ENCODE measurements at regions not wholly inside any gene's neighbourhood (a gene's known extent, or its start where the extent isn't known, plus 50 kb on each side); places are given as distances from the start of the nearest gene placed in this dataset.
A peak's percentile ranks its signal among the peaks of the same experiment; 100 is the strongest.

- Histone ChIP-seq H3K27me3 (ENCODE audit: control insufficient read depth in 2 of 2, insufficient read depth in 2 of 2, low read length in 2 of 2) (no peaks in the 10 kb centered on the region), H3K36me3 (replicated peaks in 1 of 2; ENCODE audit: control insufficient read depth in 1 of 2, insufficient read depth in 2 of 2, low read length in 2 of 2) (no peaks in the 10 kb centered on the region), H3K9me3 (replicated peaks in 1 of 2; ENCODE audit: control insufficient read depth in 1 of 2, insufficient read depth in 1 of 2, low read length in 2 of 2) (no peaks in the 10 kb centered on the region), H3K4me2 (replicated peaks; ENCODE audit: extremely low read depth, low read length, poor library complexity, severe bottlenecking) (no peak overlapping the region), H3K9ac (ENCODE audit: insufficient read depth, low read length, poor library complexity, severe bottlenecking) (no peak overlapping the region), H3K79me2 (ENCODE audit: insufficient read depth, low read length) (no peaks in the 10 kb centered on the region), H2AFZ (ENCODE audit: insufficient read depth, low read depth, low read length, poor library complexity, severe bottlenecking) (no peak overlapping the region), H3K4me1 (ENCODE audit: control insufficient read depth in 1 of 2, insufficient read depth in 2 of 2, low read length in 2 of 2) (peaks cover 39 to 41% of the 10 kb centered on the region in 2 donors), H3K4me3 (replicated peaks in 1 of 3; ENCODE audit: low read depth in 2 of 3, low read length in 3 of 3) (no peak overlapping the region), H4K20me1 (ENCODE audit: insufficient read depth, low read length) (no peaks in the 10 kb centered on the region), H3K27ac (ENCODE audit: low read depth in 1 of 2, low read length in 2 of 2) (no peak overlapping the region)
- intact Hi-C loops (cut with micrococcal nuclease), result no loop called here
- no peak overlapping the region for H3K27ac Mint-ChIP-seq
- TF ChIP-seq CTCF (IDR thresholded peaks at IDR 0.05), result no peak
- peaks cover 0 to 2% (median 0%) of the 10 kb centered on the region in 3 donors for H3K27me3 Mint-ChIP-seq (ENCODE audit: low read depth in 3 of 3)
- H3K36me3 Mint-ChIP-seq, result no peaks in the 10 kb centered on the region
- peaks cover 0 to 3% (median 0%) of the 10 kb centered on the region in 7 donors for H3K9me3 Mint-ChIP-seq
- peaks cover 44% of the 10 kb centered on the region for H3K4me1 Mint-ChIP-seq
- DNase-seq, result no peak
- no peak overlapping the region for H3K4me3 Mint-ChIP-seq
Measured at GRCh38 chr10:28363376-28363775, 60.5 kb upstream of the MPP7 start.

- 55% methylated on average over 2 of the region's 2 CpGs for WGBS (ENCODE audit: insufficient coverage)
- Mint-ChIP-seq H3K4me1 (peaks cover 52% of the 10 kb centered on the region), H3K4me3 (no peak overlapping the region), H3K27ac (peak overlapping the region in 6 of 7 donors; percentile 45 to 95 (median 88)), H3K27me3 (ENCODE audit: low read depth in 3 of 3) (peaks cover 0 to 2% (median 0%) of the 10 kb centered on the region in 3 donors), H3K36me3 (no peaks in the 10 kb centered on the region), H3K9me3 (peaks cover 0 to 2% (median 0%) of the 10 kb centered on the region in 7 donors)
- Histone ChIP-seq H3K27ac (ENCODE audit: low read depth in 1 of 2, low read length in 2 of 2) (peak overlapping the region in 1 of 2 donors; percentile 95), H3K4me2 (replicated peaks; ENCODE audit: extremely low read depth, low read length, poor library complexity, severe bottlenecking) (no peak overlapping the region), H3K4me1 (ENCODE audit: control insufficient read depth in 1 of 2, insufficient read depth in 2 of 2, low read length in 2 of 2) (peaks cover 51 to 58% of the 10 kb centered on the region in 2 donors), H3K27me3 (ENCODE audit: control insufficient read depth in 2 of 2, insufficient read depth in 2 of 2, low read length in 2 of 2) (no peaks in the 10 kb centered on the region), H2AFZ (ENCODE audit: insufficient read depth, low read depth, low read length, poor library complexity, severe bottlenecking) (no peak overlapping the region), H3K79me2 (ENCODE audit: insufficient read depth, low read length) (no peaks in the 10 kb centered on the region), H3K36me3 (replicated peaks in 1 of 2; ENCODE audit: control insufficient read depth in 1 of 2, insufficient read depth in 2 of 2, low read length in 2 of 2) (no peaks in the 10 kb centered on the region), H4K20me1 (ENCODE audit: insufficient read depth, low read length) (no peaks in the 10 kb centered on the region), H3K9me3 (replicated peaks in 1 of 2; ENCODE audit: control insufficient read depth in 1 of 2, insufficient read depth in 1 of 2, low read length in 2 of 2) (no peaks in the 10 kb centered on the region), H3K4me3 (replicated peaks in 1 of 3; ENCODE audit: low read depth in 2 of 3, low read length in 3 of 3) (no peak overlapping the region), H3K9ac (ENCODE audit: insufficient read depth, low read length, poor library complexity, severe bottlenecking) (no peak overlapping the region)
- no peak for TF ChIP-seq CTCF (IDR thresholded peaks at IDR 0.05)
- intact Hi-C loops (cut with micrococcal nuclease), result loop anchor here (2.0 to 5.0 kb wide), 3 partner anchors 15 to 64 kb away; partner anchors contain the start of gene MPP7 (in 1 of the 2)
- DNase-seq, result no peak
Measured at GRCh38 chr10:28365840-28366239, 63.0 kb upstream of the MPP7 start.

Measured in CD14-positive monocyte (primary cell).